SK-N-MC (cell line): ENCODE measurements at regions not wholly inside any gene's neighbourhood (a gene's known extent, or its start where the extent isn't known, plus 50 kb on each side); places are given as distances from the start of the nearest gene placed in this dataset.

Experiments
- EZH2 ChIP-seq: fragments of 200-600 bp; sonication (generic); IDR thresholded peaks from one replicate; pipeline ENCODE4 v1.6.1; 2017; ENCODE audit warnings: antibody characterized with exemption
- POLR2AphosphoS5 ChIP-seq: IDR thresholded peaks from 2 replicates; pipeline ENCODE4 v1.6.1; 2012; ENCODE audit warnings: mild to moderate bottlenecking, low read depth, low read length, borderline replicate concordance

DNA sequence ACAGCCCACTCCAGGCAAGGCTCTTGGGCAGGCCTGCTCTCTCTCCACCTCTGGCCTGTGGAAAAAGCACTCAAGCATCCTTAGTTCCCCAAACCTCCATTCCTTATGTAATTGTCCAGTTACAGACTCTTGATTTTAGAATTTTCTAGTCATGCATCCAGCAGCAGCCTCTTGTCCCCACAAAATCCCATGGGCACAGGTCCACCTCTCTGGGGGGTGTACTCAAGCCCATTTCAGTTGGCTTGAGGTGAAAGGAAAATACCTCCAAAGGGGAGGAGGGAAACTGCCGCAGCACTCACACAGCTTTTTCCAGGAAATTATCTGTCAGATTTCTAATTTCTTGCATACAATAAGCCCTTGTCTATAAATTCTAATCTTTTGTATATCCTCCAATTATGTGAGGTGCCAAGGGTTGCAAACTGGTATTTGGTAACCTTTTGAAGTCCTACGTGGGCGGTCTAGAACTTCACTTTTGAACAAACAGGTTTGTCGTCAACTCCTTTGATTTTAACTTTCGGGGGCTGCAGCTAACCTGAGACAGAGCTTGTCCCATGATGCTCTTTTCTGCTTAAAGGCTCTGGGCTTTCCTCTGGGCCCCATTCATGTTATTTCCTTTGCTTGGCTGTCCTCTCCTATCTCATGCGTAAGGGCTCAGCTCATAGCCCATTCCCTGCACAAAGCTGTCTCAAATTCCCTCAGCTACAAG is 104.7 kb upstream of the CEP85L start:
- TF ChIP-seq POLR2AphosphoS5 (no peak), EZH2 (no peak)
